Adrenal gland (tissue), 9 donors: ENCODE measurements at regions not wholly inside any gene's neighbourhood (a gene's known extent, or its start where the extent isn't known, plus 50 kb on each side); places are given as distances from the start of the nearest gene placed in this dataset.

Source experiments
- DNase-seq, 7 donors: peaks; one replicate each; pipeline ENCODE4 v3.0.0-alpha.2; 2019 to 2020
- H3K27ac ChIP-seq, 5 donors: fragments of 200-600 bp; sonication (generic) in 4 of 5; 1 replicate in 3 of 5; 2 replicates in 2 of 5; pipeline versions ENCODE4 v1.5.1 to v1.8.0; 2016 to 2020; ENCODE audit warnings: mild to moderate bottlenecking in 1 of 5
- H3K27me3 ChIP-seq: fragments of 200-600 bp; 2 replicates; pipeline ENCODE4 v1.8.0; 2021
- H3K36me3 ChIP-seq, 2 donors: fragments of 200-600 bp; replicated peaks in 1 of 2; 1 replicate in 1 of 2; 2 replicates in 1 of 2; pipeline versions ENCODE4 v1.5.1 to v1.8.0; 2018 to 2022
- H3K4me1 ChIP-seq, 2 donors: fragments of 200-600 bp; replicated peaks in 1 of 2; 1 replicate in 1 of 2; 2 replicates in 1 of 2; pipeline versions ENCODE4 v1.5.1 to v1.8.0; 2018 to 2021
- H3K4me3 ChIP-seq, 4 donors: fragments of 200-600 bp; sonication (generic) in 3 of 4; one replicate each; pipeline ENCODE4 v1.5.1; 2016 to 2018
- H3K9me3 ChIP-seq, 3 donors: fragments of 200-600 bp; sonication (generic) in 1 of 3; replicated peaks in 1 of 3; 1 replicate in 2 of 3; 2 replicates in 1 of 3; pipeline versions ENCODE4 v1.5.1 to v1.8.0; 2016 to 2021
- POLR2A ChIP-seq, 2 donors: fragments of 450-650 bp; IDR thresholded peaks; one replicate each; pipeline ENCODE4 v1.6.1; 2017; ENCODE audit warnings: antibody characterized with exemption in 2 of 2, mild to moderate bottlenecking in 2 of 2, moderate library complexity in 1 of 2
- WGBS, 4 donors: extraction: QIAGEN DNeasy Blood & Tissue Kit in 2 of 4; methylation state at CpG; one replicate each; pipeline versions ENCODE4 v1.1.5 to v1.1.7; 2013 to 2017; 5-methylcytosine and 5-hydroxymethylcytosine counted together
- intact Hi-C, 2 donors: fragments of 100-400 bp; cut with DNase I; formaldehyde crosslinking; loops; one replicate each; pipeline versions ENCODE4 v1.14.1 to v1.15.0; 2022 to 2023
- TF ChIP-seq, protein P1 (sequence below), 6 experiments: fragments of 450-650 bp in 4 of 6; fragments of 200-600 bp in 2 of 6; sonication (generic) in 1 of 6; IDR thresholded peaks; 1 replicate in 5 of 6; 2 replicates in 1 of 6; pipeline versions ENCODE4 v1.5.1 to v1.8.0; 2016 to 2021; ENCODE audit warnings: antibody characterized with exemption in 6 of 6, mild to moderate bottlenecking in 2 of 6, moderate library complexity in 1 of 6
- donor health status: healthy with polysubstance abuse.
- donor health status: Bipolar disorder and iron deficiency.
- donor health status: DM: yes; HTN: yes; CAD: no.
- donor health status: DM: no; HTN: no; CAD: no.
- donor health status: DM: no; HTN: no; CAD: no.

DNA sequence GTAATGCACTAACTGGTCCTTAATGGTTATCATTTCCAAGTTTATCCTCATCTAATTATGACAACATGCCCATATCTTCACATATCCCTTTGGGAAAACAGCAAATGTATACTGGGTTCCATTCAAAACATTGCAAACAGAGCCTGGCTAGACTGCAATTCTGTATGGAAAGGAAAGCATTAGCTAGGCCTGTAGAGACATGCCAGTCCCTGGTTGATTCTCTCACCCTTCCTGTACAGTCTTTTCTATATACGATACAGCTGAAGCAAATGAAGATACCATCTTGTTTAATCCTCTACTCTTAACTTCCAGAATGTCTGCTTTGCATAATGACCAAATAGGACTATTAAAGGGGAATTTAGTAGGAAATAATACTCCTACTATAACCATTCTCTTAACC, 294.4 kb upstream of the MC4R start:
- Histone ChIP-seq H3K4me1 (no peaks in the 10 kb centered on the region), H3K36me3 (no peaks in the 10 kb centered on the region), H3K4me3 (no peak overlapping the region), H3K27ac (no peak overlapping the region), H3K27me3 (no peaks in the 10 kb centered on the region), H3K9me3 (no peaks in the 10 kb centered on the region)
- intact Hi-C loops: no loop called here
- DNase-seq: no peak
- WGBS, 4 donors: 70 to 85% (median 74%) methylated on average over 1 of the region's 1 CpG
- no peak for TF ChIP-seq POLR2A (IDR thresholded peaks at IDR 0.05)
- TF ChIP-seq, protein P1, sequence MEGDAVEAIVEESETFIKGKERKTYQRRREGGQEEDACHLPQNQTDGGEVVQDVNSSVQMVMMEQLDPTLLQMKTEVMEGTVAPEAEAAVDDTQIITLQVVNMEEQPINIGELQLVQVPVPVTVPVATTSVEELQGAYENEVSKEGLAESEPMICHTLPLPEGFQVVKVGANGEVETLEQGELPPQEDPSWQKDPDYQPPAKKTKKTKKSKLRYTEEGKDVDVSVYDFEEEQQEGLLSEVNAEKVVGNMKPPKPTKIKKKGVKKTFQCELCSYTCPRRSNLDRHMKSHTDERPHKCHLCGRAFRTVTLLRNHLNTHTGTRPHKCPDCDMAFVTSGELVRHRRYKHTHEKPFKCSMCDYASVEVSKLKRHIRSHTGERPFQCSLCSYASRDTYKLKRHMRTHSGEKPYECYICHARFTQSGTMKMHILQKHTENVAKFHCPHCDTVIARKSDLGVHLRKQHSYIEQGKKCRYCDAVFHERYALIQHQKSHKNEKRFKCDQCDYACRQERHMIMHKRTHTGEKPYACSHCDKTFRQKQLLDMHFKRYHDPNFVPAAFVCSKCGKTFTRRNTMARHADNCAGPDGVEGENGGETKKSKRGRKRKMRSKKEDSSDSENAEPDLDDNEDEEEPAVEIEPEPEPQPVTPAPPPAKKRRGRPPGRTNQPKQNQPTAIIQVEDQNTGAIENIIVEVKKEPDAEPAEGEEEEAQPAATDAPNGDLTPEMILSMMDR (IDR thresholded peaks at IDR 0.05): no peak

DNA sequence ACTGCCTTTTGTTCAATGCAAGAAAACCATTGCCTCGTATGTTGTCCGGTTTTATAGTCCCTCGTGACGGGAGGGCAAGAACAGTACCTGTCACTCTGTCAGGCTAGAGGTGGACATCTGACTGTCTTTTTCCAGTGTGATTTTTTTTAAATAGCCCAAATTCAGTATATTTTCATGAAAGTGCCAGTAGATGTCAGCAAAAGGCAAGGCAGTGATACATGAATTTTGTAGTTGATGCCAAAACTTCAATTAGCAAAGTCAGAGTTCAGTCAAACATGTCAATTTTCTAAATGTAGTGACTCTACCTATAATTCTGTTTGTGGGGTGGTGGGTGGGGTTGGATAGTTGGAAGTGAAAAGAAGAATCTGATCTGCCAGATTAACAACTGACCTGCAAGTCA, 296.0 kb upstream of the MC4R start:
- Histone ChIP-seq H3K4me3 (no peak overlapping the region), H3K4me1 (no peaks in the 10 kb centered on the region), H3K36me3 (no peaks in the 10 kb centered on the region), H3K9me3 (no peaks in the 10 kb centered on the region), H3K27ac (no peak overlapping the region), H3K27me3 (no peaks in the 10 kb centered on the region)
- TF ChIP-seq, protein P1 (IDR thresholded peaks at IDR 0.05): no peak
- no peak for TF ChIP-seq POLR2A (IDR thresholded peaks at IDR 0.05)
- no peak for DNase-seq
- intact Hi-C loops: no loop called here
- WGBS, 4 donors: 84 to 87% (median 86%) methylated on average over 4 of the region's 4 CpGs

DNA sequence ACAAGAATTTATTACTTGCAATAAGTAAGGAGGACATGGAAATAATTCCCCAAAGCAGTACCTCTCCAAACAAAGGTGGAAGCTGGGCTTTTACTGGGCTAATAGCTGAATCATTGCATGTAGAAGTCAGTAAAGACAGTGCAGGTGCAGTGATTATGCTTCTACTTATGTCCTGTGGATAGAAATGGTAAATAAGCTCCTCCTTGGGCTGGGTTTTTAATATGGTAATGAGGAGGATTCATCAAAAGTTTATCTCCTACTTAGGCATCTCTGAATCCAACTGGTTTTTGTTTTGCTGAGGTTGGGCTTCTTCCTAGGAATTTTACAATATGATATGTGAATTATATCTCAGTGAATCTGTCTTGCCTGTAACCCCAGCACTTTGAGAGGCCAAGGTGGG, 297.4 kb upstream of the MC4R start:
- Histone ChIP-seq H3K4me3 (no peak overlapping the region), H3K27ac (no peak overlapping the region), H3K27me3 (no peaks in the 10 kb centered on the region), H3K36me3 (no peaks in the 10 kb centered on the region), H3K4me1 (no peaks in the 10 kb centered on the region), H3K9me3 (no peaks in the 10 kb centered on the region)
- DNase-seq: no peak
- TF ChIP-seq POLR2A (IDR thresholded peaks at IDR 0.05): no peak
- TF ChIP-seq, protein P1 (IDR thresholded peaks at IDR 0.05): no peak
- intact Hi-C loops: no loop called here

DNA sequence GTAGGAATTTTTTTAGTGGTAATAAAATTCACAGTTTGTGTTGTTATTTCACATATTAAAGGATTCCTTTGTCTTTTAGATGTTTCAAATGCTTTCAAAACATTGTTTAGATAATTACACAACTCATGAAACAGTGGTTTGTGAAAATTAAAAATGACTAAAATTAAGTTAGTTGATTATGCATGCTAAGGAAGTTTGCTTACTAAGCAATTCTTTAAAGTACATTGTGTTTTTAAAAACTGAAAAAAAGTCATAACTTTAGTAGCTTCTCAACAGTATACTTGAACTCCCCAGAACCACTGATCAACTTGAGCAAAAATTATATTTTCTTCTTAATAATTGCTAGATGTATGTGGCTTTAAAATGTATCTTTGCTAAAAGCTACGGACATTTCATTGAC, 298.4 kb upstream of the MC4R start:
- DNase-seq: no peak
- no peaks in the 10 kb centered on the region for H3K4me1 ChIP-seq
- TF ChIP-seq, protein P1 (IDR thresholded peaks at IDR 0.05): no peak
- no peak for TF ChIP-seq POLR2A (IDR thresholded peaks at IDR 0.05)
- 66 to 79% (median 72%) methylated on average over 1 of the region's 1 CpG for whole genome bisulfite sequencing, 4 donors
- no peaks in the 10 kb centered on the region for H3K36me3 ChIP-seq
- intact Hi-C loops: no loop called here
- H3K9me3 ChIP-seq: no peaks in the 10 kb centered on the region
- no peaks in the 10 kb centered on the region for H3K27me3 ChIP-seq
- H3K27ac ChIP-seq: no peak overlapping the region
- no peak overlapping the region for H3K4me3 ChIP-seq
